Kasumi-1 (cell line): ENCODE measurements at regions not wholly inside any gene's neighbourhood (a gene's known extent, or its start where the extent isn't known, plus 50 kb on each side); places are given as distances from the start of the nearest gene placed in this dataset.
"Not testable (repeated sequence)": the region's sequence is repeated elsewhere in the genome, so short reads cannot be mapped to it uniquely, and the experiment has no call there.

Source experiments
- DNase-seq, 2 experiments: peaks; one replicate each; lab custom pipeline; 2025; lab: John Stamatoyannopoulos, UW

GRCh38 chr20:30295967-30296366 is 961.5 kb upstream of the DEFB115 start:
- not testable (repeated sequence) for DNase-seq

- DNase-seq = not testable (repeated sequence)
Observed at GRCh38 chr20:30297878-30298595, 959.4 kb upstream of the DEFB115 start.

GRCh38 chr20:30300220-30300642 is 957.2 kb upstream of the DEFB115 start:
- not testable (repeated sequence) for DNase-seq

GRCh38 chr20:30302786-30303185 is 954.7 kb upstream of the DEFB115 start:
- DNase-seq = not testable (repeated sequence)

GRCh38 chr20:30309938-30310337 is 947.5 kb upstream of the DEFB115 start:
- not testable (repeated sequence) for DNase-seq

- DNase-seq = not testable (repeated sequence)
Observed at GRCh38 chr20:30310385-30310784, 947.1 kb upstream of the DEFB115 start.

- DNase-seq = not testable (repeated sequence)
Observed at GRCh38 chr20:30312220-30312619, 945.2 kb upstream of the DEFB115 start.

- not testable (repeated sequence) for DNase-seq
Observed at GRCh38 chr20:30313660-30314059, 943.8 kb upstream of the DEFB115 start.

GRCh38 chr20:30316063-30316462 is 941.4 kb upstream of the DEFB115 start:
- not testable (repeated sequence) for DNase-seq

- not testable (repeated sequence) for DNase-seq
Observed at GRCh38 chr20:30316532-30317299, 940.7 kb upstream of the DEFB115 start.

- DNase-seq = not testable (repeated sequence)
Observed at GRCh38 chr20:30333744-30334143, 923.7 kb upstream of the DEFB115 start.

GRCh38 chr20:30337556-30337955 is 919.9 kb upstream of the DEFB115 start:
- DNase-seq = not testable (repeated sequence)

GRCh38 chr20:30348932-30349331 is 908.5 kb upstream of the DEFB115 start:
- peak; percentile 11 to 28 for DNase-seq

- DNase-seq = peak; percentile 61 to 62
Observed at GRCh38 chr20:30356854-30357467, 900.5 kb upstream of the DEFB115 start.

GRCh38 chr20:30361756-30362155 is 895.7 kb upstream of the DEFB115 start:
- not testable (repeated sequence) for DNase-seq

GRCh38 chr20:30376430-30376766 is 881.1 kb upstream of the DEFB115 start:
- DNase-seq = not testable (repeated sequence)

GRCh38 chr20:30376767-30377658 is 880.5 kb upstream of the DEFB115 start:
- peak; percentile 78 to 83 for DNase-seq

- not testable (repeated sequence) for DNase-seq
Observed at GRCh38 chr20:30378317-30378716, 879.1 kb upstream of the DEFB115 start.

- not testable (repeated sequence) for DNase-seq
Observed at GRCh38 chr20:30378721-30379120, 878.7 kb upstream of the DEFB115 start.

GRCh38 chr20:30384841-30385240 is 872.6 kb upstream of the DEFB115 start:
- not testable (repeated sequence) for DNase-seq

GRCh38 chr20:30386099-30386498 is 871.4 kb upstream of the DEFB115 start:
- not testable (repeated sequence) for DNase-seq

- DNase-seq = not testable (repeated sequence)
Observed at GRCh38 chr20:30387823-30388222, 869.6 kb upstream of the DEFB115 start.
